Trophoblast cell (in vitro differentiated cells and primary cell): ENCODE measurements at regions not wholly inside any gene's neighbourhood (a gene's known extent, or its start where the extent isn't known, plus 50 kb on each side); places are given as distances from the start of the nearest gene placed in this dataset.

Experiments
- DNase-seq, 2 donors: peaks; one replicate each; pipeline ENCODE4 v3.0.0-alpha.2; 2016
- H2AFZ ChIP-seq: 2 replicates; pipeline ENCODE4 v1.6.1; 2013; ENCODE audit warnings: low read length, moderate library complexity, mild to moderate bottlenecking; ENCODE audit not compliant: insufficient read depth, poor library complexity
- H2AK5ac ChIP-seq: 2 replicates; pipeline ENCODE4 v1.6.1; 2013; ENCODE audit warnings: mild to moderate bottlenecking, low read length
- H2BK120ac ChIP-seq: 2 replicates; pipeline ENCODE4 v1.6.1; 2013; ENCODE audit warnings: low read length, mild to moderate bottlenecking, moderate library complexity; ENCODE audit not compliant: insufficient read depth, poor library complexity
- H2BK12ac ChIP-seq: 2 replicates; pipeline ENCODE4 v1.6.1; 2013; ENCODE audit warnings: mild to moderate bottlenecking, low read length, moderate library complexity
- H2BK5ac ChIP-seq: 2 replicates; pipeline ENCODE4 v1.6.1; 2013; ENCODE audit warnings: low read length, low read depth, moderate library complexity, mild to moderate bottlenecking; ENCODE audit not compliant: poor library complexity
- H3K14ac ChIP-seq: 2 replicates; pipeline ENCODE4 v1.6.1; 2013; ENCODE audit warnings: mild to moderate bottlenecking, low read length
- H3K18ac ChIP-seq: 2 replicates; pipeline ENCODE4 v1.6.1; 2013; ENCODE audit warnings: mild to moderate bottlenecking, low read length
- H3K23ac ChIP-seq: 2 replicates; pipeline ENCODE4 v1.6.1; 2013; ENCODE audit warnings: low read length
- H3K27ac ChIP-seq: 2 replicates; pipeline ENCODE4 v1.5.1; 2013; ENCODE audit warnings: low read depth, mild to moderate bottlenecking, inconsistent platforms, low read length, moderate library complexity
- H3K27me3 ChIP-seq: 2 replicates; pipeline ENCODE4 v1.6.1; 2013; ENCODE audit warnings: inconsistent platforms, mild to moderate bottlenecking, low read length, moderate library complexity; ENCODE audit not compliant: insufficient read depth
- H3K36me3 ChIP-seq, 2 experiments: 1 replicate in 1 of 2; 2 replicates in 1 of 2; pipeline ENCODE4 v1.6.1; 2013; ENCODE audit warnings: low read length in 2 of 2, mild to moderate bottlenecking in 2 of 2, moderate library complexity in 1 of 2; ENCODE audit not compliant: insufficient read depth in 2 of 2, control insufficient read depth in 1 of 2
- H3K4ac ChIP-seq: 2 replicates; pipeline ENCODE4 v1.6.1; 2013; ENCODE audit warnings: low read depth, mild to moderate bottlenecking, low read length, moderate library complexity
- H3K4me1 ChIP-seq, 2 experiments: 1 replicate in 1 of 2; 2 replicates in 1 of 2; pipeline ENCODE4 v1.6.1; 2013; ENCODE audit warnings: low read length in 2 of 2, mild to moderate bottlenecking in 2 of 2, moderate library complexity in 1 of 2; ENCODE audit not compliant: insufficient read depth in 2 of 2, control insufficient read depth in 1 of 2
- H3K4me2 ChIP-seq: 2 replicates; pipeline ENCODE4 v1.6.1; 2013; ENCODE audit warnings: inconsistent platforms, mild to moderate bottlenecking, low read length, moderate library complexity
- H3K4me3 ChIP-seq: 2 replicates; pipeline ENCODE4 v1.5.1; 2013; ENCODE audit warnings: mild to moderate bottlenecking, low read depth, low read length, inconsistent platforms
- H3K79me1 ChIP-seq: one replicate; pipeline ENCODE4 v1.6.1; 2013; ENCODE audit warnings: low read length
- H3K79me2 ChIP-seq: 2 replicates; pipeline ENCODE4 v1.6.1; 2013; ENCODE audit warnings: low read length, mild to moderate bottlenecking; ENCODE audit not compliant: control insufficient read depth, insufficient read depth, poor library complexity
- H3K9ac ChIP-seq: 2 replicates; pipeline ENCODE4 v1.6.1; 2013; ENCODE audit warnings: mild to moderate bottlenecking, low read length
- H3K9me3 ChIP-seq: 2 replicates; pipeline ENCODE4 v1.6.1; 2013; ENCODE audit warnings: low read depth, mild to moderate bottlenecking, control low read depth, inconsistent platforms, low read length; ENCODE audit not compliant: insufficient read depth
- H4K12ac ChIP-seq: 2 replicates; pipeline ENCODE4 v1.6.1; 2013; ENCODE audit warnings: low read depth, mild to moderate bottlenecking, low read length, moderate library complexity
- H4K8ac ChIP-seq: 2 replicates; pipeline ENCODE4 v1.6.1; 2013; ENCODE audit warnings: low read depth, mild to moderate bottlenecking, low read length, moderate library complexity
- H4K91ac ChIP-seq: one replicate; pipeline ENCODE4 v1.6.1; 2013; ENCODE audit warnings: low read depth, mild to moderate bottlenecking, low read length, moderate library complexity
- WGBS: extraction: QIAGEN DNeasy Blood & Tissue Kit; methylation state at CpG from one replicate; pipeline ENCODE4 v1.1.7; 2013; ENCODE audit warnings: missing lambda C conversion rate; ENCODE audit not compliant: insufficient read length, insufficient coverage; ENCODE audit errors: extremely low coverage; 5-methylcytosine and 5-hydroxymethylcytosine counted together

- H2BK5ac ChIP-seq: no peak overlapping the region
- H3K36me3 ChIP-seq: no peaks in the 10 kb centered on the region
- no peak overlapping the region for H3K4me3 ChIP-seq
- H4K8ac ChIP-seq: no peak overlapping the region
- H3K18ac ChIP-seq: no peak overlapping the region
- WGBS: no CpG with 5 or more reads among the region's 10 CpGs
- no peaks in the 10 kb centered on the region for H3K79me1 ChIP-seq
- no peak overlapping the region for H3K9ac ChIP-seq
- no peak overlapping the region for H2AK5ac ChIP-seq
- H3K23ac ChIP-seq: no peak overlapping the region
- no peak overlapping the region for H2BK120ac ChIP-seq
- H3K4ac ChIP-seq: no peak overlapping the region
- H3K9me3 ChIP-seq: no peaks in the 10 kb centered on the region
- H2AFZ ChIP-seq: no peak overlapping the region
- H3K4me1 ChIP-seq: no peaks in the 10 kb centered on the region
- no peaks in the 10 kb centered on the region for H3K27me3 ChIP-seq
- no peak overlapping the region for H2BK12ac ChIP-seq
- no peak overlapping the region for H3K27ac ChIP-seq
- no peaks in the 10 kb centered on the region for H3K79me2 ChIP-seq
- no peak for DNase-seq
- no peak overlapping the region for H4K91ac ChIP-seq
- no peak overlapping the region for H3K14ac ChIP-seq
- H3K4me2 ChIP-seq: no peak overlapping the region
- H4K12ac ChIP-seq: no peak overlapping the region
These were observed 179.7 kb upstream of the EXOC2 start for GRCh38 chr6:872570-873125.

- H3K27ac ChIP-seq: no peak overlapping the region
- H3K14ac ChIP-seq: no peak overlapping the region
- no CpG with 5 or more reads among the region's 6 CpGs for WGBS
- H3K36me3 ChIP-seq: no peaks in the 10 kb centered on the region
- H4K12ac ChIP-seq: no peak overlapping the region
- no peaks in the 10 kb centered on the region for H3K79me2 ChIP-seq
- H3K9me3 ChIP-seq: no peaks in the 10 kb centered on the region
- no peak overlapping the region for H3K9ac ChIP-seq
- H4K91ac ChIP-seq: no peak overlapping the region
- H3K23ac ChIP-seq: no peak overlapping the region
- no peaks in the 10 kb centered on the region for H3K4me1 ChIP-seq
- H3K4me3 ChIP-seq: no peak overlapping the region
- H3K18ac ChIP-seq: no peak overlapping the region
- no peaks in the 10 kb centered on the region for H3K79me1 ChIP-seq
- no peak for DNase-seq
- H4K8ac ChIP-seq: no peak overlapping the region
- no peak overlapping the region for H2BK120ac ChIP-seq
- H2AK5ac ChIP-seq: no peak overlapping the region
- H2AFZ ChIP-seq: no peak overlapping the region
- H3K4me2 ChIP-seq: no peak overlapping the region
- H2BK5ac ChIP-seq: no peak overlapping the region
- no peak overlapping the region for H2BK12ac ChIP-seq
- H3K4ac ChIP-seq: no peak overlapping the region
- H3K27me3 ChIP-seq: no peaks in the 10 kb centered on the region
These were observed 178.6 kb upstream of the EXOC2 start for GRCh38 chr6:871503-871902.

GRCh38 chr6:870096-870495 is 177.2 kb upstream of the EXOC2 start:
- H4K12ac ChIP-seq: no peak overlapping the region
- no peaks in the 10 kb centered on the region for H3K79me2 ChIP-seq
- no peaks in the 10 kb centered on the region for H3K36me3 ChIP-seq
- H3K79me1 ChIP-seq: no peaks in the 10 kb centered on the region
- no peak overlapping the region for H3K14ac ChIP-seq
- no peak overlapping the region for H2BK12ac ChIP-seq
- no peak overlapping the region for H3K4me2 ChIP-seq
- H3K9ac ChIP-seq: no peak overlapping the region
- no peak overlapping the region for H3K18ac ChIP-seq
- no peak overlapping the region for H4K91ac ChIP-seq
- no peak overlapping the region for H3K4ac ChIP-seq
- H3K27me3 ChIP-seq: no peaks in the 10 kb centered on the region
- no peak overlapping the region for H3K23ac ChIP-seq
- peak in 1 of 2 donors; percentile 28 for DNase-seq
- no peaks in the 10 kb centered on the region for H3K9me3 ChIP-seq
- no peak overlapping the region for H2BK120ac ChIP-seq
- no peak overlapping the region for H4K8ac ChIP-seq
- no peak overlapping the region for H2AK5ac ChIP-seq
- H2BK5ac ChIP-seq: no peak overlapping the region
- no peaks in the 10 kb centered on the region for H3K4me1 ChIP-seq
- no peak overlapping the region for H3K27ac ChIP-seq
- no peak overlapping the region for H2AFZ ChIP-seq
- no CpG with 5 or more reads among the region's 5 CpGs for WGBS
- no peak overlapping the region for H3K4me3 ChIP-seq

GRCh38 chr6:868201-868600 is 175.3 kb upstream of the EXOC2 start:
- Histone ChIP-seq H3K27ac (no peak overlapping the region), H2BK12ac (no peak overlapping the region), H3K23ac (no peak overlapping the region), H4K8ac (no peak overlapping the region), H3K14ac (no peak overlapping the region), H3K36me3 (no peaks in the 10 kb centered on the region), H2AFZ (no peak overlapping the region), H3K9me3 (no peaks in the 10 kb centered on the region), H3K4me2 (no peak overlapping the region), H2AK5ac (no peak overlapping the region), H3K18ac (no peak overlapping the region), H3K4me3 (no peak overlapping the region), H3K9ac (no peak overlapping the region), H4K12ac (no peak overlapping the region), H3K4me1 (no peaks in the 10 kb centered on the region), H3K27me3 (no peaks in the 10 kb centered on the region), H2BK120ac (no peak overlapping the region), H4K91ac (no peak overlapping the region), H3K4ac (no peak overlapping the region), H3K79me1 (no peaks in the 10 kb centered on the region), H2BK5ac (no peak overlapping the region), H3K79me2 (no peaks in the 10 kb centered on the region)
- no CpG with 5 or more reads among the region's 8 CpGs for WGBS
- no peak for DNase-seq
